GM23338 (cell line): ENCODE measurements at regions not wholly inside any gene's neighbourhood (a gene's known extent, or its start where the extent isn't known, plus 50 kb on each side); places are given as distances from the start of the nearest gene placed in this dataset.

Experiments
- ATAC-seq: fragments of 200-7000 bp; cut with Tn5 transposase; 3 replicates; pipeline ENCODE4 v1.9.1; 2020
- DNase-seq: peaks from one replicate; pipeline ENCODE4 v3.0.0-alpha.2; 2015; ENCODE audit warnings: low spot score
- H2AFZ ChIP-seq: fragments of 200-600 bp; sonication (generic); 2 replicates; pipeline ENCODE4 v1.8.0; 2016; ENCODE audit warnings: antibody characterized with exemption, mild to moderate bottlenecking, moderate library complexity
- H3F3A ChIP-seq: fragments of 200-600 bp; sonication (generic); replicated peaks from 2 replicates; pipeline ENCODE4 v1.8.0; 2017; ENCODE audit warnings: antibody characterized with exemption, mixed run types, low read depth
- H3K27ac ChIP-seq: fragments of 200-600 bp; sonication (generic); 2 replicates; pipeline ENCODE4 v1.6.1; 2016; ENCODE audit warnings: low read depth
- H3K27me3 ChIP-seq: fragments of 200-600 bp; sonication (generic); 2 replicates; pipeline ENCODE4 v1.8.0; 2016; ENCODE audit warnings: mild to moderate bottlenecking, mixed run types, moderate library complexity; ENCODE audit not compliant: insufficient read depth
- H3K36me3 ChIP-seq: fragments of 200-600 bp; sonication (generic); 2 replicates; pipeline ENCODE4 v1.8.0; 2016; ENCODE audit warnings: mild to moderate bottlenecking; ENCODE audit not compliant: insufficient read depth
- H3K4me1 ChIP-seq: fragments of 200-600 bp; sonication (generic); 2 replicates; pipeline ENCODE4 v1.8.0; 2016; ENCODE audit warnings: mild to moderate bottlenecking, moderate library complexity; ENCODE audit not compliant: insufficient read depth
- H3K4me2 ChIP-seq: fragments of 200-600 bp; sonication (generic); 2 replicates; pipeline ENCODE4 v1.7.1; 2017; ENCODE audit warnings: mixed run types
- H3K4me3 ChIP-seq: fragments of 200-600 bp; sonication (generic); 2 replicates; pipeline ENCODE4 v1.6.1; 2016; ENCODE audit warnings: mixed run types
- H3K79me2 ChIP-seq: fragments of 200-600 bp; sonication (generic); replicated peaks from 2 replicates; pipeline ENCODE4 v1.8.0; 2017; ENCODE audit warnings: mild to moderate bottlenecking; ENCODE audit not compliant: insufficient read depth
- H3K9me2 ChIP-seq: fragments of 200-600 bp; sonication (generic); 2 replicates; pipeline ENCODE4 v1.8.0; 2017; ENCODE audit not compliant: insufficient read depth
- H4K20me1 ChIP-seq: fragments of 200-600 bp; sonication (generic); replicated peaks from 2 replicates; pipeline ENCODE4 v1.8.0; 2017; ENCODE audit warnings: mild to moderate bottlenecking; ENCODE audit not compliant: insufficient read depth
- H3K27ac Mint-ChIP-seq: 2 replicates; pipeline ENCODE4 v1.8.0; 2020; ENCODE audit warnings: inconsistent platforms, mild to moderate bottlenecking, moderate library complexity, mixed read lengths
- H3K27me3 Mint-ChIP-seq: 3 replicates; pipeline ENCODE4 v1.8.0; 2022; ENCODE audit warnings: low read depth, mild to moderate bottlenecking, moderate library complexity, mixed read lengths, inconsistent platforms; ENCODE audit not compliant: insufficient read depth, poor library complexity
- H3K36me3 Mint-ChIP-seq: 3 replicates; pipeline ENCODE4 v1.8.0; 2021; ENCODE audit warnings: low read depth, mild to moderate bottlenecking, inconsistent platforms, moderate library complexity, mixed read lengths
- H3K4me1 Mint-ChIP-seq: 3 replicates; pipeline ENCODE4 v1.8.0; 2020; ENCODE audit warnings: mild to moderate bottlenecking, inconsistent platforms, mixed read lengths
- H3K4me3 Mint-ChIP-seq: 3 replicates; pipeline ENCODE4 v1.8.0; 2021; ENCODE audit warnings: moderate library complexity, mild to moderate bottlenecking, inconsistent platforms, mixed read lengths
- H3K9me3 Mint-ChIP-seq: 3 replicates; pipeline ENCODE4 v1.8.0; 2020; ENCODE audit warnings: moderate library complexity, mild to moderate bottlenecking, inconsistent platforms, mixed read lengths
- CREB1 ChIP-seq: fragments of 250-450 bp; sonication (Bioruptor Pico); IDR thresholded peaks from 2 replicates; pipeline ENCODE4 v1.5.0; 2020; ENCODE audit warnings: low read depth, mild to moderate bottlenecking, moderate library complexity
- EZH2 ChIP-seq: fragments of 200-600 bp; sonication (generic); IDR thresholded peaks from one replicate; pipeline ENCODE4 v1.8.0; 2017; ENCODE audit warnings: antibody characterized with exemption, mild to moderate bottlenecking, low read depth; ENCODE audit not compliant: unreplicated experiment
- EZH2phosphoT487 ChIP-seq: fragments of 200-600 bp; sonication (generic); IDR thresholded peaks from one replicate; pipeline ENCODE4 v1.8.1; 2018; ENCODE audit warnings: antibody characterized with exemption; ENCODE audit not compliant: unreplicated experiment
- JUNB ChIP-seq: IDR thresholded peaks from one replicate; pipeline ENCODE4 v1.6.1; 2016; ENCODE audit warnings: antibody characterized with exemption; ENCODE audit not compliant: unreplicated experiment
- NANOG ChIP-seq: IDR thresholded peaks from 2 replicates; pipeline ENCODE4 v1.6.1; 2016; ENCODE audit warnings: antibody characterized with exemption, borderline replicate concordance
- POLR2AphosphoS5 ChIP-seq: IDR thresholded peaks from 2 replicates; pipeline ENCODE4 v1.6.1; 2016; ENCODE audit warnings: antibody characterized with exemption, low read depth
- STAT1 ChIP-seq: IDR thresholded peaks from one replicate; pipeline ENCODE4 v1.6.1; 2016; ENCODE audit warnings: antibody characterized with exemption; ENCODE audit not compliant: unreplicated experiment
- ZNF114 ChIP-seq: fragments of 250-450 bp; sonication (Bioruptor Pico); IDR thresholded peaks from 2 replicates; pipeline ENCODE4 v1.5.0; 2020; ENCODE audit warnings: mild to moderate bottlenecking, moderate library complexity
- ZNF331 ChIP-seq: fragments of 250-450 bp; sonication (Bioruptor Pico); IDR thresholded peaks from 2 replicates; pipeline ENCODE4 v1.5.0; 2020; ENCODE audit warnings: low read depth, mild to moderate bottlenecking, moderate library complexity
- TF ChIP-seq, protein P1 (sequence below): fragments of 250-450 bp; sonication (Bioruptor Pico); IDR thresholded peaks from 2 replicates; pipeline ENCODE4 v1.5.0; 2020; ENCODE audit warnings: mild to moderate bottlenecking, moderate library complexity
- TF ChIP-seq, protein P2 (sequence below): IDR thresholded peaks from one replicate; pipeline ENCODE4 v1.6.1; 2018; ENCODE audit warnings: antibody characterized with exemption; ENCODE audit not compliant: unreplicated experiment
- TF ChIP-seq, protein P3 (sequence below), 2 experiments: fragments of 200-600 bp in 1 of 2; sonication (generic) in 1 of 2; conservative IDR thresholded peaks; 2 replicates each; pipeline versions ENCODE4 v1.5.1 to v1.6.1; 2016 to 2017; ENCODE audit warnings: antibody characterized with exemption in 2 of 2, low read depth in 2 of 2, mild to moderate bottlenecking in 2 of 2, moderate library complexity in 1 of 2
- TF ChIP-seq, protein P4 (sequence below): IDR thresholded peaks from 2 replicates; pipeline ENCODE4 v1.6.1; 2016; ENCODE audit warnings: antibody characterized with exemption

DNA sequence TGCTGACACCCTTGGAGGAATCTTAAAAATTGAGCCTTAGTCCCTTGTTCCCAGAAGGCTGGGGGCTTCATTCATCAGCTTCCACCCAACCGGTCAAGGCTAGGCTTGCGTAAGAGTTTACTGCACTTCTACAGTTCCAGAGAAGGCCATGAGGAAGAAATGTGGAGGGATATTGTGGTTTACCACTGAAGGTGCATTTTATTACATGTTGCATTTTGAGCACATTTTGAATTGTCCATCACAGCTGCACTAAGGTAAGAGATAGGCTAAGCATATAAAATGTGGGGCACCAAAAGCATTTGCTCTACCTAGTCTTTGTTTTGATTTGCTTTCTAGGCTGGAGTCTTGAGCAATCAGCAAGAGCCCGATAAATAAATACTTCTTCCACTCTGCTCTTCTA is 167.1 kb upstream of the PAPPA start:
- H3K4me1 ChIP-seq: no peaks in the 10 kb centered on the region
- peaks cover 2% of the 10 kb centered on the region for H3K27me3 Mint-ChIP-seq
- H3K4me3 ChIP-seq: no peak overlapping the region
- H3F3A ChIP-seq: no peaks in the 10 kb centered on the region
- H2AFZ ChIP-seq: no peak overlapping the region
- DNase-seq (no peak), ATAC-seq (no peak)
- H3K36me3 Mint-ChIP-seq: no peaks in the 10 kb centered on the region
- TF ChIP-seq, protein P1, sequence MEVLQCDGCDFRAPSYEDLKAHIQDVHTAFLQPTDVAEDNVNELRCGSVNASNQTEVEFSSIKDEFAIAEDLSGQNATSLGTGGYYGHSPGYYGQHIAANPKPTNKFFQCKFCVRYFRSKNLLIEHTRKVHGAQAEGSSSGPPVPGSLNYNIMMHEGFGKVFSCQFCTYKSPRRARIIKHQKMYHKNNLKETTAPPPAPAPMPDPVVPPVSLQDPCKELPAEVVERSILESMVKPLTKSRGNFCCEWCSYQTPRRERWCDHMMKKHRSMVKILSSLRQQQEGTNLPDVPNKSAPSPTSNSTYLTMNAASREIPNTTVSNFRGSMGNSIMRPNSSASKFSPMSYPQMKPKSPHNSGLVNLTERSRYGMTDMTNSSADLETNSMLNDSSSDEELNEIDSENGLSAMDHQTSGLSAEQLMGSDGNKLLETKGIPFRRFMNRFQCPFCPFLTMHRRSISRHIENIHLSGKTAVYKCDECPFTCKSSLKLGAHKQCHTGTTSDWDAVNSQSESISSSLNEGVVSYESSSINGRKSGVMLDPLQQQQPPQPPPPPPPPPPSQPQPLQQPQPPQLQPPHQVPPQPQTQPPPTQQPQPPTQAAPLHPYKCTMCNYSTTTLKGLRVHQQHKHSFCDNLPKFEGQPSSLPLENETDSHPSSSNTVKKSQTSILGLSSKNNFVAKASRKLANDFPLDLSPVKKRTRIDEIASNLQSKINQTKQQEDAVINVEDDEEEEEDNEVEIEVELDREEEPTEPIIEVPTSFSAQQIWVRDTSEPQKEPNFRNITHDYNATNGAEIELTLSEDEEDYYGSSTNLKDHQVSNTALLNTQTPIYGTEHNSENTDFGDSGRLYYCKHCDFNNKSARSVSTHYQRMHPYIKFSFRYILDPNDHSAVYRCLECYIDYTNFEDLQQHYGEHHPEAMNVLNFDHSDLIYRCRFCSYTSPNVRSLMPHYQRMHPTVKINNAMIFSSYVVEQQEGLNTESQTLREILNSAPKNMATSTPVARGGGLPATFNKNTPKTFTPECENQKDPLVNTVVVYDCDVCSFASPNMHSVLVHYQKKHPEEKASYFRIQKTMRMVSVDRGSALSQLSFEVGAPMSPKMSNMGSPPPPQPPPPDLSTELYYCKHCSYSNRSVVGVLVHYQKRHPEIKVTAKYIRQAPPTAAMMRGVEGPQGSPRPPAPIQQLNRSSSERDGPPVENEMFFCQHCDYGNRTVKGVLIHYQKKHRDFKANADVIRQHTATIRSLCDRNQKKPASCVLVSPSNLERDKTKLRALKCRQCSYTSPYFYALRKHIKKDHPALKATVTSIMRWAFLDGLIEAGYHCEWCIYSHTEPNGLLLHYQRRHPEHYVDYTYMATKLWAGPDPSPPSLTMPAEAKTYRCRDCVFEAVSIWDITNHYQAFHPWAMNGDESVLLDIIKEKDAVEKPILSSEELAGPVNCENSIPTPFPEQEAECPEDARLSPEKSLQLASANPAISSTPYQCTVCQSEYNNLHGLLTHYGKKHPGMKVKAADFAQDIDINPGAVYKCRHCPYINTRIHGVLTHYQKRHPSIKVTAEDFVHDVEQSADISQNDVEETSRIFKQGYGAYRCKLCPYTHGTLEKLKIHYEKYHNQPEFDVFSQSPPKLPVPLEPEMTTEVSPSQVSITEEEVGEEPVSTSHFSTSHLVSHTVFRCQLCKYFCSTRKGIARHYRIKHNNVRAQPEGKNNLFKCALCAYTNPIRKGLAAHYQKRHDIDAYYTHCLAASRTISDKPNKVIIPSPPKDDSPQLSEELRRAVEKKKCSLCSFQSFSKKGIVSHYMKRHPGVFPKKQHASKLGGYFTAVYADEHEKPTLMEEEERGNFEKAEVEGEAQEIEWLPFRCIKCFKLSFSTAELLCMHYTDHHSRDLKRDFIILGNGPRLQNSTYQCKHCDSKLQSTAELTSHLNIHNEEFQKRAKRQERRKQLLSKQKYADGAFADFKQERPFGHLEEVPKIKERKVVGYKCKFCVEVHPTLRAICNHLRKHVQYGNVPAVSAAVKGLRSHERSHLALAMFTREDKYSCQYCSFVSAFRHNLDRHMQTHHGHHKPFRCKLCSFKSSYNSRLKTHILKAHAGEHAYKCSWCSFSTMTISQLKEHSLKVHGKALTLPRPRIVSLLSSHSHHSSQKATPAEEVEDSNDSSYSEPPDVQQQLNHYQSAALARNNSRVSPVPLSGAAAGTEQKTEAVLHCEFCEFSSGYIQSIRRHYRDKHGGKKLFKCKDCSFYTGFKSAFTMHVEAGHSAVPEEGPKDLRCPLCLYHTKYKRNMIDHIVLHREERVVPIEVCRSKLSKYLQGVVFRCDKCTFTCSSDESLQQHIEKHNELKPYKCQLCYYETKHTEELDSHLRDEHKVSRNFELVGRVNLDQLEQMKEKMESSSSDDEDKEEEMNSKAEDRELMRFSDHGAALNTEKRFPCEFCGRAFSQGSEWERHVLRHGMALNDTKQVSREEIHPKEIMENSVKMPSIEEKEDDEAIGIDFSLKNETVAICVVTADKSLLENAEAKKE: no peak
- TF ChIP-seq EZH2phosphoT487: no peak
- TF ChIP-seq, protein P2, sequence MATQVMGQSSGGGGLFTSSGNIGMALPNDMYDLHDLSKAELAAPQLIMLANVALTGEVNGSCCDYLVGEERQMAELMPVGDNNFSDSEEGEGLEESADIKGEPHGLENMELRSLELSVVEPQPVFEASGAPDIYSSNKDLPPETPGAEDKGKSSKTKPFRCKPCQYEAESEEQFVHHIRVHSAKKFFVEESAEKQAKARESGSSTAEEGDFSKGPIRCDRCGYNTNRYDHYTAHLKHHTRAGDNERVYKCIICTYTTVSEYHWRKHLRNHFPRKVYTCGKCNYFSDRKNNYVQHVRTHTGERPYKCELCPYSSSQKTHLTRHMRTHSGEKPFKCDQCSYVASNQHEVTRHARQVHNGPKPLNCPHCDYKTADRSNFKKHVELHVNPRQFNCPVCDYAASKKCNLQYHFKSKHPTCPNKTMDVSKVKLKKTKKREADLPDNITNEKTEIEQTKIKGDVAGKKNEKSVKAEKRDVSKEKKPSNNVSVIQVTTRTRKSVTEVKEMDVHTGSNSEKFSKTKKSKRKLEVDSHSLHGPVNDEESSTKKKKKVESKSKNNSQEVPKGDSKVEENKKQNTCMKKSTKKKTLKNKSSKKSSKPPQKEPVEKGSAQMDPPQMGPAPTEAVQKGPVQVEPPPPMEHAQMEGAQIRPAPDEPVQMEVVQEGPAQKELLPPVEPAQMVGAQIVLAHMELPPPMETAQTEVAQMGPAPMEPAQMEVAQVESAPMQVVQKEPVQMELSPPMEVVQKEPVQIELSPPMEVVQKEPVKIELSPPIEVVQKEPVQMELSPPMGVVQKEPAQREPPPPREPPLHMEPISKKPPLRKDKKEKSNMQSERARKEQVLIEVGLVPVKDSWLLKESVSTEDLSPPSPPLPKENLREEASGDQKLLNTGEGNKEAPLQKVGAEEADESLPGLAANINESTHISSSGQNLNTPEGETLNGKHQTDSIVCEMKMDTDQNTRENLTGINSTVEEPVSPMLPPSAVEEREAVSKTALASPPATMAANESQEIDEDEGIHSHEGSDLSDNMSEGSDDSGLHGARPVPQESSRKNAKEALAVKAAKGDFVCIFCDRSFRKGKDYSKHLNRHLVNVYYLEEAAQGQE: no peak
- no peak for TF ChIP-seq ZNF114 (CRISPR knock-in tag)
- TF ChIP-seq, protein P3, sequence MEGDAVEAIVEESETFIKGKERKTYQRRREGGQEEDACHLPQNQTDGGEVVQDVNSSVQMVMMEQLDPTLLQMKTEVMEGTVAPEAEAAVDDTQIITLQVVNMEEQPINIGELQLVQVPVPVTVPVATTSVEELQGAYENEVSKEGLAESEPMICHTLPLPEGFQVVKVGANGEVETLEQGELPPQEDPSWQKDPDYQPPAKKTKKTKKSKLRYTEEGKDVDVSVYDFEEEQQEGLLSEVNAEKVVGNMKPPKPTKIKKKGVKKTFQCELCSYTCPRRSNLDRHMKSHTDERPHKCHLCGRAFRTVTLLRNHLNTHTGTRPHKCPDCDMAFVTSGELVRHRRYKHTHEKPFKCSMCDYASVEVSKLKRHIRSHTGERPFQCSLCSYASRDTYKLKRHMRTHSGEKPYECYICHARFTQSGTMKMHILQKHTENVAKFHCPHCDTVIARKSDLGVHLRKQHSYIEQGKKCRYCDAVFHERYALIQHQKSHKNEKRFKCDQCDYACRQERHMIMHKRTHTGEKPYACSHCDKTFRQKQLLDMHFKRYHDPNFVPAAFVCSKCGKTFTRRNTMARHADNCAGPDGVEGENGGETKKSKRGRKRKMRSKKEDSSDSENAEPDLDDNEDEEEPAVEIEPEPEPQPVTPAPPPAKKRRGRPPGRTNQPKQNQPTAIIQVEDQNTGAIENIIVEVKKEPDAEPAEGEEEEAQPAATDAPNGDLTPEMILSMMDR (conservative IDR thresholded peaks at IDR 0.05; ENCODE audit: low read depth in 2 of 2): no peak
- TF ChIP-seq STAT1: no peak
- no peak for TF ChIP-seq EZH2
- no peak for TF ChIP-seq ZNF331
- no peak for TF ChIP-seq CREB1
- TF ChIP-seq JUNB: no peak
- TF ChIP-seq, protein P4, sequence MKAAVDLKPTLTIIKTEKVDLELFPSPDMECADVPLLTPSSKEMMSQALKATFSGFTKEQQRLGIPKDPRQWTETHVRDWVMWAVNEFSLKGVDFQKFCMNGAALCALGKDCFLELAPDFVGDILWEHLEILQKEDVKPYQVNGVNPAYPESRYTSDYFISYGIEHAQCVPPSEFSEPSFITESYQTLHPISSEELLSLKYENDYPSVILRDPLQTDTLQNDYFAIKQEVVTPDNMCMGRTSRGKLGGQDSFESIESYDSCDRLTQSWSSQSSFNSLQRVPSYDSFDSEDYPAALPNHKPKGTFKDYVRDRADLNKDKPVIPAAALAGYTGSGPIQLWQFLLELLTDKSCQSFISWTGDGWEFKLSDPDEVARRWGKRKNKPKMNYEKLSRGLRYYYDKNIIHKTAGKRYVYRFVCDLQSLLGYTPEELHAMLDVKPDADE: no peak
- TF ChIP-seq NANOG: no peak
- no peak for TF ChIP-seq POLR2AphosphoS5
- no peak overlapping the region for H3K27ac Mint-ChIP-seq
- no peak overlapping the region for H3K27ac ChIP-seq
- no peaks in the 10 kb centered on the region for H3K4me1 Mint-ChIP-seq
- H3K36me3 ChIP-seq: no peaks in the 10 kb centered on the region
- H3K79me2 ChIP-seq: no peaks in the 10 kb centered on the region
- H3K9me3 Mint-ChIP-seq: no peaks in the 10 kb centered on the region
- peaks cover 9% of the 10 kb centered on the region for H3K9me2 ChIP-seq
- H3K4me3 Mint-ChIP-seq: no peak overlapping the region
- no peak overlapping the region for H3K4me2 ChIP-seq
- no peaks in the 10 kb centered on the region for H3K27me3 ChIP-seq
- H4K20me1 ChIP-seq: no peaks in the 10 kb centered on the region
